GM10248 (cell line): ENCODE measurements at regions not wholly inside any gene's neighbourhood (a gene's known extent, or its start where the extent isn't known, plus 50 kb on each side); places are given as distances from the start of the nearest gene placed in this dataset.

Source experiments
- CTCF ChIA-PET: fragments of 300-600 bp; sonication (Branson Sonifier 250); formaldehyde crosslinking; extraction: SDS; loops from one replicate; lab custom pipeline; 2021; ENCODE audit warnings: antibody characterized with exemption; lab: Yijun Ruan, JAX
- POLR2A ChIA-PET: fragments of 350-650 bp; sonication (Branson Sonifier 250); formaldehyde crosslinking; extraction: SDS; loops from one replicate; lab custom pipeline; 2020; ENCODE audit warnings: antibody characterized with exemption; lab: Yijun Ruan, JAX
- DNase-seq: peaks from one replicate; pipeline ENCODE4 v3.0.0; 2012; ENCODE audit errors: extremely low spot score
- CTCF ChIP-seq: IDR thresholded peaks from 2 replicates; pipeline ENCODE4 v1.5.1; 2012; ENCODE audit warnings: mild to moderate bottlenecking, low read depth; ENCODE audit errors: extremely low read depth, missing control alignments, control extremely low read depth

DNA sequence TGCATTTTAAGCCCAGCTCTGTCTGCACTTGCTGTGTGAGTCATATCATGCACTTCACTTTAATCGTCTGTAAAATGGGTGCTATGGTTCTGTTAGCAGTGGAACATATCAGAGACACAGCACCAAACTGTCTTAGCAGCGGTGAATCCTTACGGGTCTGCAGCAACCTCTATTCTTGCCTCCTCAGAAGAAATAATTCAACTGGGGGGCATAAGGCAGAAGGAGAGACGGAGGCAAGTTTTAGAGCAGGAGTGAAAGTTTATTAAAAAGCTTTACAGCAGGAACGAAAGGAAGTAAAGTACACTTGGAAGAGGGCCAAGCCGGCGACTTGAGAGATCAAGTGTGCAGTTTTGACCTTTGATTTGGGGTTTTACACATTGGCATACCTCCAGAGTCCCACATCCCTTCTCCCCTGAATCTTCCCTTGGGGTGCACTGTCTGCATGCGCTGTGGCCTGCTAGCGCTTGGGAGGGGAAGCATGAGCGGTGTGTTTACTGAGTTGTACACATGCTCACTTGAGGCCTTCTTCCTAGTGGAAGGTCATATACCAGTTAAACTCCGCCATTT is 109.8 kb downstream of the DDX1 start:
- ChIA-PET POLR2A (no interaction called here), CTCF (no interaction called here)
- no peak for DNase-seq
- no peak for TF ChIP-seq CTCF

DNA sequence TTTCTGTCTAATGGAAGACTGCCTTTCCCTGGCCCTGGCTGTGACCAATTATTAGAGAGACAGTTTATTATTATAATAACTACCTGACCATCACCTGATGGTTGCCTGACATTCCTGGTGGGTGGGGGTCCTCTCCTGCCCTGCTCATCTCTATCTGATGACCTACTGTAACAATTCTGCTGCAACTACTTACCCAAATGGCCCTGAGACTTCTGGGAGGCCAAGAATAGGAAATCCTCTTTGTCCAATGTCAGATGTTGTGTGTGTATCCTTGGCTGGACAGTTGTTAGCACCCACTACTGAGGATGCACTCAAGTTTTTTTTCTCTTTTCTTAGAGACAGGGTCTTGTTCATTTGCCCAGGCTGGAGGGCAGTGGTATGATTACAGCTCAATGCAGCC is 110.3 kb downstream of the DDX1 start:
- POLR2A ChIA-PET, result no interaction called here
- CTCF ChIA-PET, result no interaction called here
- no peak for DNase-seq
- TF ChIP-seq CTCF, result no peak

GRCh38 chr2:15702452-15702851 is 110.8 kb downstream of the DDX1 start:
- CTCF ChIA-PET, result no interaction called here
- POLR2A ChIA-PET, result no interaction called here
- DNase-seq, result no peak

DNA sequence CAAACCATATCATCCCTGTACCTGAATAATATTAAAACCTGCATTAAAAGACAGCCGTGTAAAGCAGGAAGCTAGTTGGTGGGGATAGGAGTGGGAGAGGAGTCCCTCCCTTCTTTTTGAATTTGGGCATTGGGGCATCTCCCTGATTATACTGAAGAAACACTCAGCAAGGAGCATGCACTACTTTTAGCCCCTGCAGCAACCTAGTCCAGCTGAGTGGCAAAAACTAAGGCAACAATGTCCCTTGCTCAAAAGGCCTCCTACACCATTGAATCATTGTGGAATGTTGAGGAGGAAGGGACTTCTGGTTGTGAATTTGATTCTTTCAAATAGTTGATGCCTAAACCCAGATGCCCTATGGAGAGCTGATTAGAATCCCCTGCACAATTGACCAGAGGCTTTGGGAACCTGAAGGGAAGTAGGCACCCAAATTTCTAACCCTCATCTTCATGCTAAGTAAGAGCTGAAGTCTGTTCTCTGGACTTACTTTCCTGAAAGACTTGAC is 111.7 kb downstream of the DDX1 start:
- ChIA-PET POLR2A (no interaction called here), CTCF (interaction anchor here (2.0 kb wide), 1 partner anchor 12 kb away, joined by 8 read pairs; no protein-coding TSS in a partner anchor)
- no peak for DNase-seq
- no peak for TF ChIP-seq CTCF

More at GRCh38 chr2:15702452-15702851, 110.8 kb downstream of the DDX1 start:
- TF ChIP-seq CTCF, result no peak

DNA sequence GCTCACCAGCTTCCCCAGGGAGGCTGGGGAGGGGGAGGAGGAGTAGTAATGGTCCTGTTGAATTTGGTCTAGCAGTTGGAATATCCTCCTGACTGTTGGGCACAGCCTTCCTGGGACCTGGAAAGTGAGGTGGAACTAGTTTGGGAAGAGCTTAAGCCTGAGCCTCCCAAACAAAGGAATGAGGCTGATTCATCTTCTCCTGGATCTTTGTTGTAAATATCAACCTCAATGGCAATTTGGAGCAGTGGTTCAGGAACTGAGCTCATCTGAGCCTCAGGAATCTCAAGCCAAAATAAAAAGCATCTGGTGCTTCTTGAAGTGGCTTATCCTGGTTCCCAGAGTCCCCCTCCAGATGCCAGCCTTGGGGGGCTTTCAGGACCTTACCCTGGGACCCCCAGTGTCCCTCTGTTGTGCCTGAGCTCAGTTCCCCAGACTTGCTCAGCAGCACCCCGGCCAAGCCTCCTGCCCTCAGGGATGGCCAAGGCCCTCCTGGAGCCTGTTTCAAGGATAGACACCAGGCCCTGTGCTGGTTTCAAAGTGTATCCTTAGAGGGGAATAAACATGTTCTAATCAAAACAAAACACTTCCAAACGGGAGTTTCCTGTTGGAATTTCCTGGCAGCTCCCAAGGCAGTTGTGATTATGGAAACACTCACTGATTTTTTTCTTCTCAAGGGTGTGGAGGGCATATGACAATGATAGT is 112.6 kb downstream of the DDX1 start:
- TF ChIP-seq CTCF, result no peak
- POLR2A ChIA-PET, result no interaction called here

GRCh38 chr2:15704788-15705115 is 113.1 kb downstream of the DDX1 start:
- POLR2A ChIA-PET, result no interaction called here
- DNase-seq, result no peak
- CTCF ChIA-PET, result interaction anchor here (2.0 kb wide), 1 partner anchor 10 kb away, joined by 8 read pairs; no protein-coding TSS in a partner anchor
- TF ChIP-seq CTCF, result no peak

More for the DNA sequence above, 112.6 kb downstream of the DDX1 start:
- DNase-seq, result no peak
- CTCF ChIA-PET, result interaction anchor here (2.0 kb wide), 1 partner anchor 11 kb away, joined by 8 read pairs; no protein-coding TSS in a partner anchor
